ENCODE measurements at regions not wholly inside any gene's neighbourhood (a gene's known extent, or its start where the extent isn't known, plus 50 kb on each side); places are given as distances from the start of the nearest gene placed in this dataset.

GRCh38 chr3:484341-484740 is 287.8 kb downstream of the CHL1 start:
- Histone ChIP-seq H3K9me3 (ENCODE audit: control insufficient read depth, insufficient read depth, low read depth, low read length) (no peaks in the 10 kb centered on the region), H3K4me3 (ENCODE audit: low read depth in 2 of 2, low read length in 2 of 2) (no peak overlapping the region), H3K4me1 (ENCODE audit: control insufficient read depth, insufficient read depth, low read length) (no peaks in the 10 kb centered on the region), H3K36me3 (ENCODE audit: control insufficient read depth, insufficient read depth, low read length) (no peaks in the 10 kb centered on the region), H3K27ac (ENCODE audit: low read length) (no peak overlapping the region), H3K27me3 (ENCODE audit: control insufficient read depth, insufficient read depth, low read length) (no peaks in the 10 kb centered on the region)
- intact Hi-C loops (cut with micrococcal nuclease; ENCODE audit: unreplicated experiment) (no loop called here), in situ Hi-C loops (cut with HindIII; ENCODE audit: low pct_unique_long_range_greater_than_20kb, low sequenced_read_pairs) (no loop called here)
- ChIA-PET POLR2A (no interaction called here), CTCF (no interaction called here)
- TF ChIP-seq TCF7L2 (IDR thresholded peaks at IDR 0.05; ENCODE audit: low read depth, low read length), result no peak
- no peak for TF ChIP-seq CTCF (IDR thresholded peaks at IDR 0.05)
- TF ChIP-seq REST (IDR thresholded peaks at IDR 0.05; ENCODE audit: insufficient read depth in 1 of 2, low read depth in 2 of 2, low read length in 1 of 2), result no peak
- TF ChIP-seq POLR2AphosphoS5 (IDR thresholded peaks at IDR 0.05; ENCODE audit: low read depth, low read length), result no peak
- TF ChIP-seq SIN3A (IDR thresholded peaks at IDR 0.05; ENCODE audit: borderline replicate concordance, insufficient read depth, low read depth, low read length), result no peak
- no TSS peak for BruUV-seq (replicated peaks)
- DNase-seq (ENCODE audit: low read depth, low spot score), result no peak
- ATAC-seq, result no peak

GRCh38 chr3:487614-488013 is 291.1 kb downstream of the CHL1 start:
- Histone ChIP-seq H3K4me1 (ENCODE audit: control insufficient read depth, insufficient read depth, low read length) (no peaks in the 10 kb centered on the region), H3K27me3 (ENCODE audit: control insufficient read depth, insufficient read depth, low read length) (no peaks in the 10 kb centered on the region), H3K4me3 (ENCODE audit: low read depth in 2 of 2, low read length in 2 of 2) (no peak overlapping the region), H3K27ac (ENCODE audit: low read length) (no peak overlapping the region), H3K36me3 (ENCODE audit: control insufficient read depth, insufficient read depth, low read length) (no peaks in the 10 kb centered on the region), H3K9me3 (ENCODE audit: control insufficient read depth, insufficient read depth, low read depth, low read length) (no peaks in the 10 kb centered on the region)
- DNase-seq (ENCODE audit: low read depth, low spot score) (no peak), ATAC-seq (no peak)
- CTCF ChIA-PET, result no interaction called here
- POLR2A ChIA-PET, result no interaction called here
- no TSS peak for BruUV-seq (replicated peaks)
- no peak for TF ChIP-seq POLR2AphosphoS5 (IDR thresholded peaks at IDR 0.05; ENCODE audit: low read depth, low read length)
- no peak for TF ChIP-seq TCF7L2 (IDR thresholded peaks at IDR 0.05; ENCODE audit: low read depth, low read length)
- intact Hi-C loops (cut with micrococcal nuclease; ENCODE audit: unreplicated experiment), result no loop called here
- in situ Hi-C loops (cut with HindIII; ENCODE audit: low pct_unique_long_range_greater_than_20kb, low sequenced_read_pairs), result no loop called here

GRCh38 chr3:492586-493316 is 296.2 kb downstream of the CHL1 start:
- TF ChIP-seq CTCF (IDR thresholded peaks at IDR 0.05) (no peak), POLR2AphosphoS5 (IDR thresholded peaks at IDR 0.05; ENCODE audit: low read depth, low read length) (no peak), REST (IDR thresholded peaks at IDR 0.05; ENCODE audit: insufficient read depth in 1 of 2, low read depth in 2 of 2, low read length in 1 of 2) (no peak), SIN3A (IDR thresholded peaks at IDR 0.05; ENCODE audit: borderline replicate concordance, insufficient read depth, low read depth, low read length) (no peak), TCF7L2 (IDR thresholded peaks at IDR 0.05; ENCODE audit: low read depth, low read length) (no peak)
- ATAC-seq (no peak), DNase-seq (ENCODE audit: low read depth, low spot score) (no peak)
- in situ Hi-C loops (cut with HindIII; ENCODE audit: low pct_unique_long_range_greater_than_20kb, low sequenced_read_pairs) (no loop called here), intact Hi-C loops (cut with micrococcal nuclease; ENCODE audit: unreplicated experiment) (no loop called here)
- Histone ChIP-seq H3K4me1 (ENCODE audit: control insufficient read depth, insufficient read depth, low read length) (no peaks in the 10 kb centered on the region), H3K27me3 (ENCODE audit: control insufficient read depth, insufficient read depth, low read length) (no peaks in the 10 kb centered on the region), H3K4me3 (ENCODE audit: low read depth in 2 of 2, low read length in 2 of 2) (no peak overlapping the region), H3K27ac (ENCODE audit: low read length) (no peak overlapping the region), H3K9me3 (ENCODE audit: control insufficient read depth, insufficient read depth, low read depth, low read length) (no peaks in the 10 kb centered on the region), H3K36me3 (ENCODE audit: control insufficient read depth, insufficient read depth, low read length) (no peaks in the 10 kb centered on the region)
- POLR2A ChIA-PET, result no interaction called here
- CTCF ChIA-PET, result no interaction called here
- no TSS peak for BruUV-seq (replicated peaks)
